GM18858 (cell line): ENCODE measurements at regions not wholly inside any gene's neighbourhood (a gene's known extent, or its start where the extent isn't known, plus 50 kb on each side); places are given as distances from the start of the nearest gene placed in this dataset.

Experiments
- ATAC-seq: cut with Tn5 transposase; IDR thresholded peaks from one replicate; pipeline ENCODE4 v1.9.1; 2021; ENCODE audit not compliant: unreplicated experiment

DNA sequence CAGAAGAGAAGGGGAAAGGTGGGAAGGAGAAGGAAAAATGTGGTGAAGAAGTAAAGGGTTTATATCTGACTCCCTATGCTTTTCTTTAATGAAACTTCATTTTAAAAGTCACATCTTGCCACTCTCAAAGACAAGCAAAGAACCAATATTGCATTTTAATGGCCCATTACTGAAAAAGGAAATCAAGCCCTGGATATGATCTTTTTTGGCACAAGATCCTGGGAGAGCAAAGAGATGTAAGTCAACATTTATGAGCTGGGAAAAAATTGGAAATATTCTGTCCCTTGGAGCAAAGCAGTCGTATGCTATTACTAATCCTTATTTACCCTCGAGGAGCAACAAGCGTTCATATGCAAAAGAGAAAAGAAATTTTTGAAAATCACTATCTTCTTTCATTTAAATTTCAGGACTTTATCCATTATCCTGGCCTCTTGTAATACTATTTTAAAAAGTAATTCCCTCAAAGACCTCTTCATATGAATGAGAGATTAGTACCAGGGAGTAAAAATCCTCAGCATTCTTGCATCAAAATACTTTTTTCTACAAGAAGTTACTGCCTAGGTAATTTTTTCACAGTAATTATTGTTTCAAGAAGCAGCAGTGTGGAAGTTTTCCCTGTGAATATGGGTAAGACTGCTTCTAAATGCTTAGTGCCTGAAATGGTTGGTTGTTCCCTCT lies 435.3 kb upstream of the PDZRN3 start:
- ATAC-seq = no peak

DNA sequence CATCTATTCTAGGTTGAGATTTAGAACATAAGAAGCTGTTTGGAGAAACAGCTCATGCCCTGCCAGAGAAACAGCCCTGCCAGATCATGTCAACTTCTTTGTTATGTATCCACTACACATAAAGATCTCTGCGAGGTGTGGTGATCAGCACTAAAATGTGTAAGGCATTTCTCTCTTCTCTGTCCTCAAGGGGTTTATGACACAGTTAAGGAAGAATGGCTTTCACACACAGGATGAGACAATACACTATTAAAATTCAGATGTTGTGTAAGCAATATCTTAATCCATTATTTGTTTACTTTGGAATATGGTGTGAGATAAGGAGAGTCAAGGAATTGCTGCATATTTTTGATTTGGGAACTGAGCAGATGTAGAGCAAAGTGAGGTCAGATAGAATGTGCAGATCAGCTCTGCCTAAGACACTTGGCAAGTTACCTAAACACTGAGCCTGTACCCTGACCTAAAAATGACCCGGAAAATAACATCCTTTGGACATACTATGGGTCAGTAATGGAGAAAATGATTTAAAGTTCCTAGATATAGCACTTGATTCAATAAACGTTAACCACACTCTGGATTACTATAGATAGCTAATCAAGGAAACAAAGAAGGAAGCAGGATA lies 434.7 kb upstream of the PDZRN3 start:
- ATAC-seq = no peak

DNA sequence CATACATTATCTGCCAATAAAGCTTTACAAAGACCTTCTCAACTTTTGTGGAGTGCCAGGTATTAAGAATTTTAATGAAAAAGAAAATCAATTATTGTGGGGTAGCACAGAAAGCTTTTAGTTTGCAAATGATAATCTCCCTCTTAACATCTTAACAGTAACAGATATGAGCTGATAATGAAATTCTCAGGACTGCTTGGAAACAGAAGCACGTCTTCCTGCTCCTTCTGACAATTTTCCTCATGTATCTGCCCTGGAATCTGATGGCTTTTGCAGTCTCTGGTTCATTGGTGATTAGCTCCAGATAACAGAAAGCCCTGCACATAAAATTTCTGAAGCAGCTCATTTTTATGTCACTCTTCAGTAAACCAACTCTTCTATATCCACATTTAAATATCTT lies 432.4 kb upstream of the PDZRN3 start:
- no peak for ATAC-seq

DNA sequence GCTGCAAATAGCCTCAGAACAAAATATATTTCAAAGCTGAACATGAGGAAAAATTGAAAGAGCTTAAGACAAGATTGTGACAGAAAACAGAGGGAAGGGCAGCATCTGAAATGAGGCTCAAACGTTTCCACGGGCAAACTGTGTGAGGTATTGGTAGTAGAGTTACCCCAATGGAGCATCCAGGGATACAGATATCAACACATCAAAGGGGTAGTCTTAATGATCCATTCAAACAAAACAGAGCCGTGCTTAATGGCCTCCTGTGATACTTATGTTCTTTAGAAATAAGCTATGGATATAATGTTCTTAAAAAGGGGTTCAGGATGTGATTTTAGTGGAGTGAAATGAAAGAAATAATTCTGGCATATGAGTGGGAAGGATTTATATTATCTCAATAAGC lies 430.3 kb upstream of the PDZRN3 start:
- ATAC-seq = no peak

DNA sequence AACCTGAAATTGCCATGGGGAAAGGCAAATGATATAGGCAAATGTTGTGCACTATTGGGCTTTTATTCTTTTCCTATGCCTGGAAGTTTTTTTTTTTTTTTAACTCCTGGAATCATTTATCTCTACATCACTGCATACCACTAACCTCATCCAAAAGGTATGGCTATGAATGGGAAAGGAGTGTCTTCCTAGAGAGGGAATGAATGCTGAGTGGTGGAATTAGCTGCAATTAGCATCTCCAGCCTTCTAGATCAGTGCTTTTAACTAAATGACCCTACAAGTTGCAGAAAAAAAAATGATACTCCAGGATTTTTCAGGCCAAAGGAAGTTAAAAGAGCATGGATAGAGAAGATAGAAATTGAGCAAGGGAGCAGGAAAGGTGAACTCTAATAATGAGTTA lies 429.8 kb upstream of the PDZRN3 start:
- no peak for ATAC-seq

DNA sequence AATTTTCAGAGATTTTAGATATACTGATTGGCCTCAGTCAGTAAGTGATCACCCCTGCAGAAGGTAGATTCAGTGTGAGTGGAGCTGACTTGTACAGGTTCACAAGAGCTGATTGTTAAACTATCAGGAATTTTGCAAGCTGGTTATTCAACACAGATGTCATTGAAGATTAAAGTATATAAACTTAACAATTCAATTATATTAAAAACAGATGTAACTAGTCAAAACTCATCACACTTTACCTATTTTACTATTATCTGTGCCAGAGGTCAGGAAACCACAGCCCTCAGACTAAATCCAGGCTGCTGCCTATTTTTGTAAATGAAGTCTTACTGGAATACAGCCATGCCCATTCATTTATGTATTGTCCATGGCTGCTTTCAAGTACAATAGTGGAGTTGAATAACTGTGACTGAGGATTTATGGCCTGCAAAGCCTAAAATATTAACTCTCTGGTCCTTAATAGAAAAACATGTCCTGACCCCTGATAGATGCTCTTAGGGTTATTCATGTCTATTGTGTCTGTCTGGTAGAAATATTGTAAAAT lies 429.3 kb upstream of the PDZRN3 start:
- no peak for ATAC-seq

DNA sequence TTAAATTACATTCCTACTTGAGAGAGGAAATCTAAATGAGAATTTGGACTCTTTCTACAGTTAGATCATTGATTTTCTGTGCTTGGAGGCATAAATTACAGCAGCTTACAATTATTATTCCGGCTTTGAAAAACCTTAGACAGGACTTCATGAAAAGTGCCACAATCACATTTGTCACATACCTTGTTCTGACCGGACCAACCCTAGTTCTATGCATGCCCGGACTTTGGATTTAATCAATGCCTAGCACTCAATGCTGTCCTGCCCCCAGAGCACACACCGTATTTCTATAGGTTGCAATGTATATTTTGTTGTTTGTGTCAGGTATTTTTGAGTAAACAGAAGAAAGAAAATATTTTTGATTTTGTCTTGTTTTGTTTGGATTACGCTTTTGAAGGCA lies 424.7 kb upstream of the PDZRN3 start:
- no peak for ATAC-seq

DNA sequence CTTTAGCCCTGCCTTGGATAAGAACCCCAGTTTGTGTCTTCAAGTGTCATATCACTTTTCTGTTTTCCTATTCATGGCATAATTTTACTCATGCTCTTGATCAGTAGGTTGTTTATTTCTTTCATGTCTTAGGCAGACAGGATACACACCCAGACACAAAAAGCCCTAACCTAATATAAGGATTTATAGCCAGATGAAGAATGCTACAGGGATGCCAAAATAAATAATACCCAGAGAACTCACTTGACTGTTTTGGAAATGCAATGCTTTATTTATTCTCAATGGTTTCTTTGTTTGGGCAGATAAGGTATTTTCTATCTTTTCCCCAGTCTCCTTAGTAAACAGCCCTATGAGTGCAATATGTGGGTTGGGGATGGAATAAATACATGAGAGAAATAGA lies 424.0 kb upstream of the PDZRN3 start:
- no peak for ATAC-seq

DNA sequence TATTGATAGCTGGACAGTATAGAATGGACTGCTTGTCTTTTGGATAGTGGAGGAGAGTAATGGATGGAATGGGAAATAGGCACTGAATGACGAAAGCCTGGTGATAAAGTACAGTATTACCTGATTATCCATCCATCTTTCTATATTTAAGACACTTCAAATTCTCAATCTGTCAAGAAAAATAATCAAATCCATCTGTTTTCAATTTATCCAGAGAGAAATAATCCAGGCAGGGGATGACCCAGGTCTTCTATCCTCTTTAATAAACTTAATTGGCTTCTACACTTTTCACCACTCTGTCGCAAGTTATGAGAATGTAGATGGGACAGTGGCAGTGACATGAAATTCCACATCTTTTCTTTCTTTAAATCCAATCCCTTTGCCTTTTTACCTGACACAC lies 420.3 kb upstream of the PDZRN3 start:
- ATAC-seq = no peak

DNA sequence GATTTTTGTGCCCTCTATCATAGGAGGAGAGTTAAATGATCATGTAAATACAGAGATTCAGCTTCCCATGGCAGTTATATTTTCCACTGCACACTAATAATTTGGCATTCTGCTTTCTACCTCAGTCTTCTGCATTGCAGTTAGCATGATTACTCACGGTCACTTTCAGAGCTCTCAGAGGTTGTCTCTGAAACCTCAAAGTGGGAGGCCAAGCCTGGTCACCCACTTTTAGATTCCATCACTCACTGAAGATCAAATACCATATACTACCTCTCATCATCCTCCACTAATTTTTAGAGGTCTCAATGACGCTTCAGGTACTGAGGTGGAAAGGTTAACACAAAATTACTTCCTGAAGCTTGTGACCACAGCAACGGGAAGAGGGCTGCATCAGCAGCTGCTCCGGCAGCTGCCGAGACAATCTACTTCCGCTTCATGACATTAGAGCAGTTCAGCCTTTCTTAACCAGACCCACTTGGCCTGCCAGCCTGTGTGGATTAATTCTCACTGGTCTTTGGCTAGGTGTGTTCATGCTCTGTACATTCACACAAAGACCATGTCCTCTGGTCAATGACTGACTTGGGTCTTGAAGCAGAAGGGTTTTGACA lies 416.4 kb upstream of the PDZRN3 start:
- ATAC-seq = no peak

DNA sequence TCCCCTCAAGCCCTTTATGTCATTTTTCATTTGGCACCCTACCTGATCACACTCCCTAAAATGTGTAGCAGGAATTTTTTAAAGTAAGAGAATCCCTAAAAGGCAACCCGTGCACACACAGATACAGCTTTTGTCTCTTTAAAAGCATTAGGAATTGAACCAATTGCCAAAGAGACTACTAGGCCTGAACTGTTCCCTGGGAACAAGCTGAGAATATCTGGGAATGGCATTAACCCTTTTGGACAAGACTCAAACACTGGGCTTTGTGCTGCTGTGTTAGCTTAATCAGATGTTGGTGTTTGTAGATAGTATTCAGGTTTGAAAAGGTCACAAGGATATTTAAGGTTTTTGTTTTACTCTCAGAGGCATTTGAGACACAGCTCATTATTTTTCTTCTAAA lies 414.4 kb upstream of the PDZRN3 start:
- no peak for ATAC-seq

DNA sequence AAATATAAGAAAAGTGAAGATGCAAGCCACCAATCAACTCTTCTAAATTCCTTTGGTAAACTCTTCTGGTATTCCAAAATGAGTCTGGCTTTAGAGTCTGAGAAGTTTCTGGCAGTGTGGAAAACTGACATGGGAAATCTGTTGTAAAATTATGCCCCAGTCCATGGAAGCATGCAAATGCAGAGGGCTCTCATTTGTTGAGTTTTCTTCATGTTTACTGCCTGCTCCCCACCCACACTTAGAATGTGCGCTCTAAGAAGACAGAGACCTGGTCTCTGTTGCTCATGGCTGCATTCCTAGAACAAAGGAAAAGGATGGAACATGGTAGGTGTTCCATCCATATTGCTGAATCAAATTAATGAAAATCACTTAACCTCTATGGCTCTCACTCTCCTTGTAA lies 411.8 kb upstream of the PDZRN3 start:
- no peak for ATAC-seq

DNA sequence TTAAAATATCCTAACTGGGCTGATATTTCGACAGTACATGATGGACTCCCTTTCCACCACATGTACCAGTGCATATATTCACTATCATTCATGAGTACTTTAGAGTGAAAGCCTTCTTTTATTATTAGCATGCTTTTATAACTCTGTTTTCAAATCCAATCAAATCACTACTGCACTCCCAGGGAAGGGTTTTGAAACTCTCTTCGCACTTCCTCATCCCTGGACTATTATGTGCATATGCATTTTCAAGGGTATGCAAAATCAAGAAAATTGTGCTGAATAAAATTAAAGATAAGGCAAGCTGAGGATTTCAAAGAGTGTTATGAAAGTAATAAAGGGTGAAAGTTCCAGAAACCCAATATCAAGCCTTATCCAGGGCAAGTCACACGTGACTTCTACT lies 411.4 kb upstream of the PDZRN3 start:
- ATAC-seq = no peak

DNA sequence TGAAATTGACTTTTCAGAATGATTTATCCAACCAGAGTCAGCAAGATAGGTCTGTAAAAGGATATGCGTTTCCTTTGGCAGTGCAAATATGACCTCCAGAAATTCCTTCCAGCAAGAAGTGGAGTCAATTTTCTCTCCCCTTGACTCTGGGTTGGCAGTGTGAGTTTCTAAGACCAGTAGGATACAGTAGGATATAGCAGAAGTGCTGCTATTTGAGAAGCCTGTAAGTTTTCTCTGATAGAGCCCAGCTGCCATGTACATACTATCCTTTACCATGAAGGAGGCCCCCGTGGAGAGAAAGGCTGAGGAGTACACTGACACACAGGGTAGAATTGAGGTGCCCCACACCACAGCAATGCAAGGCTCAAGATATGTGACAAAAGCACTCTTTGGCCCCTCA lies 409.1 kb upstream of the PDZRN3 start:
- no peak for ATAC-seq

DNA sequence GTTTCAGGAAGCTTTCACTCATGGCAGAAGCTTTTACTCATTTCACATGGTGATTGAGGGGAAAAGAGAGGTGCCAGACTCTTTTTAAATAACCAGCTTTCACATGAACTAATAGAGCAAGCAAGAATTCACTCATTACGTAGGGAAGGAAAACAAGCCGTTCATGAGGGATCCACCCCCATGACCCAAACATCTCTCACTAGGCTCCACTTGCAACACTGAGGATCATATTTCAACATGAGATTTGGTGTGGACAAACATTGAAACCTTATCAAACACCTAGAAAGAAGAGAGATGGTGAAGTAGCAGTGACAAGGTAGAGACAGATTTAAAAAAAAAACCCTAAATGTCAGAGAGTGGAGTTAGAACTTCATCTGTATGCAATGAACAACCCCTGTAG lies 408.6 kb upstream of the PDZRN3 start:
- ATAC-seq = no peak

DNA sequence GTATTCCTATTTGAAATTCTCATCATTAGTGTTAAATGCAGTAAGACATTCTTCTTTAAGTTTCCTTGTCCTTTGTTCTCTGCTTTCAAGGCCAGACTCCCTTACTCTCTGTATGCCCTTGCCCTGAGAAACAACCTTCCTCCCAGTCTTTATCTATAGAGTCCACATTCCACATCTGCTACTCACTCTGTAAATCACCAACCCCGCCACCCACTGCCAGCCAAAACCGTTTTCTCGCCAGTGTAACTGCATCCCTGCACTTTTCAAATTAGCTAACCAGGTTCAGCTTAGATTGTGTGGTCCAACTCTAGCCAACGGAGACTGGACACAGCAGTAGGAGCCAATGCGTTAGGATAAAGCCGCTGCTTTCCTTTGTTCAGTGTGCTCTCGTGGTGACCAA lies 402.4 kb upstream of the PDZRN3 start:
- ATAC-seq = no peak

DNA sequence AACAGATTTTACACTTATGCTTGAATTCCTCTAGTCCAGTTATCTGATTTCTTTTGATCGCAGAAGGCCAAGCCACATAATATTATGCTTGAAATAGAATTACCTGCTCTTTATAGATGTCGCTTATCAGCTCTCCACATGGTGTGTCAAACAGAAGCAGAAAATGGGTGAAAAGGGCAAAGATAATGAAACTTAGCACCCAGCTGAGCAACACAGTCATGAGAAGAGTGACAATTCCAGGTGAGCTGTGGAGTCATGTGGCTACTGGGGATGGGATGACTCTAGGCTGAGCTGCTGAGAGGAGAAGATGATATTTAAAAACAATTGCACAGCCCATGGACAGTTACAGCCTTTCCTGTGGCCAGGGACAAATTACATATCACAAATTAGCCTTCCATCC lies 398.7 kb upstream of the PDZRN3 start:
- ATAC-seq = no peak

DNA sequence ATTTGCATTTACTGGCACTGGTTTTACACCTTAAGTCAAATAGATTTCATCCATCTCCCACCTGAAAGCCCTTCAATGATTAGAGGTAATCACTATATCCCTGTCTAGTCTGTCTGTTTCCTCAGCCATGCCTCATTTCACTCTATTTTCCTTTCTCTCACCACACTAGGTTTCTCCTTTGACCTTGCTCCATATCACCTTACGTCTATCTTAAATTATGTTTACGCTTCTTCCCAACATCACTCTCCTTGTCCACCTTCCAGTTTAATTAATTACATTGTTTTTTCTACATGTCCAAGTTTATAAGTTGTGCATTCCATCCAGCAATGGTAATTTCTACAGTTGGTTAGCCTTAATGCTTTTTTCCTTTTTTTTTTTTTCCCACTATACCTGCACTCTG lies 396.7 kb upstream of the PDZRN3 start:
- no peak for ATAC-seq

DNA sequence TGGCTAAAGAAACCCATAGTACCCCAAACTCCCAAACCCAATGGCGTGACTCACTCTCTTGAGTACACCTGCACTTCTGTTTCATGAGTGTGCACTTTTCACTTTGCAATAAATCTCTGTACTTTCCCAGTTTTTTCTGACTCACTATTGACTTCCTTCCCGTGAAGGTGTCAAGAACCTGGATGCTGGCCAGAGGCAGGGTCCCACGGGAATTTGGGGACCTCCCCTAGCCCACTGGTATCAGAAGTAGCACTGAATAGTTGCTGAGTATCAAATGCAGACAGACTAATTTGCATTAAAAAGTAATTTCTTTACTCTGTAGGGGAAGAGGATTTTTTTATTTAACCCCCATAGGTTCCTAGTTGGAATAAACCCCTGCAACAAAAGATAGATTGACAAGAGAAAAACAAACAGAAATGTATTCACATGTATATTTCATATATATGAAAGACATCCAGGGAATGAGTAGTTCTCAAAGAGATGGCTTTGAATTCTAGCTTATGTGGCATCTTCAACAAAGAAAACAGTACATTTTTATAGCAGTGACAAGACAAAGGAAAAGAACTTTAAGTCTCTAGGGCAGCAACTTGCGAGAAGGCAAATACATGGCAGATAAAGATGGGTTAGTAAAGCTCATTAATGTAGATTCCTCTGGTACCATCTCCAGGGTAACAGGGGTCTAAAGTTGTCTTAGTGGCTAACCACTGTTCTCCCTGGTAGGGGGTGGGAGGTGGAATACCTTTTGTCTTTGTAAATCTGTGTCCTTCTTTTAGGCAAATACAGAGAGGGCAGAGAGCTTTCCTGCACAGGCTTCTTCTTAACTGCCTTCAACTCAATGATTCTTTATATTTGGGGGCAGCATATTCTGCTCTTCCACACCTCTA lies 385.5 kb upstream of the PDZRN3 start:
- ATAC-seq = no peak

DNA sequence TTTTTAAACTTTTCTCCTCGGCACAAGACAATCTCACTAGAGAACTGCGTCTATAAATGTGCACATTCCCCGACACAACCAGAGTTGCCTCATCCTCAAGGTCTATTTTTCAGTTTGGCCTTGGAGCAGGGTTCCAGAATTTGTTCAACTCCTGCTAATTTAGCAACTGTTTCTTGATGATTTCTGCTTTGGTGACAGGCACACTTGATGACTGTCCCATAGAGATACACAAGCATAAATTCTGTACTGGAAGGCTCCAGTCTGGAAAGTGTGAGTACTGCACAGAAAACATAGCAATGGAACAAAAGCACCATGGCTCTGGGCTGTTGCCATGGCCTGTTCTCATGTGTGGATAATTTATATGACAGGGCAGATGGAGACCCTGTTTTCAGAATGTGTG lies 379.6 kb upstream of the PDZRN3 start:
- ATAC-seq = no peak

DNA sequence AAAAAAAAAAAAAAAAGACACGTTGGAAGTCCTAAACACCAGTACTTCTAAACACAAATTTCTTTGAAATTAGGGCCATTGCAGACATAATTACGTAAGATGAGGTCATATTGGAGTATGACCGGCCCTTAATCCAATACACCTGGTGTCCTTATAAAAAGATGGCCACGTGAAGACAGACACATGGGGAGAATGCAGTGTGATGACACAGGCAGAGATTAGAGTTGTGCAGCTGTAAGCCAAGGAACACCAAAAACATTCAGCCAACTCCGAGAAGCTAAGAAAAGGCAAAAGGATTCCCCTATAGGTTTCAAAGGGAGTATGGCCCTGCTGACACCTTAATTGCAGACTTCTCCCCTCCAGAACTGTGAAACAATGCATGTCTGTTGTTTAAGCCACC lies 379.0 kb upstream of the PDZRN3 start:
- no peak for ATAC-seq

DNA sequence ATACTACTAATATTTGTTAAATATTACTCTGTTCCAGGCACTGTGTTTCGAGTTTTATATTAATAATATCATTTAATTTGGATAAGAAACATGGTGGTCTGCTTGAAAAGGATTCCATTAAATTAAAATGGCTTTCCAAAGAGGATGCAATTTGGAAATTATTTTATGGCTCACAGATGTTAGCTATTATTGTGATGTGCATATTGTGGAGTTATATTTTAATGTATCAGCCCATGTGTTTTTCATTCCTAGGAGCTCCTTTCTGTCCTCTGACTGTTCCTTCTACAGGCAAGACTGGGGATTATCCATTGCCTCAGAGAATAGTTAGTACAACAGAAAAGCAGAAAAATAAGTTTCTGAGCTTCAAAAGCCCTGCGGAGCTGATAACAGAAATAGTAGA lies 376.7 kb upstream of the PDZRN3 start:
- ATAC-seq = no peak
